BJ (cell line): ENCODE measurements at regions not wholly inside any gene's neighbourhood (a gene's known extent, or its start where the extent isn't known, plus 50 kb on each side); places are given as distances from the start of the nearest gene placed in this dataset.

Experiments
- CTCF ChIA-PET: fragments of 350-600 bp; formaldehyde crosslinking; extraction: SDS; loops from one replicate; lab custom pipeline; 2021; ENCODE audit warnings: antibody characterized with exemption, inconsistent platforms; lab: Yijun Ruan, JAX
- POLR2A ChIA-PET: fragments of 300-600 bp; sonication (Branson Sonifier 250); formaldehyde crosslinking; extraction: SDS; loops from one replicate; lab custom pipeline; 2021; ENCODE audit warnings: antibody characterized with exemption; lab: Charles Lee
- DNase-seq: peaks from one replicate; pipeline ENCODE4 v3.0.0-alpha.2; 2011; ENCODE audit warnings: low read depth
- H3K27me3 ChIP-seq: 2 replicates; pipeline ENCODE4 v1.6.0; 2011; ENCODE audit warnings: low read length; ENCODE audit not compliant: control insufficient read depth, insufficient read depth
- H3K36me3 ChIP-seq: 2 replicates; pipeline ENCODE4 v1.5.1; 2011; ENCODE audit warnings: low read length; ENCODE audit not compliant: control insufficient read depth, insufficient read depth
- H3K4me3 ChIP-seq: 2 replicates; pipeline ENCODE4 v1.5.1; 2011; ENCODE audit warnings: low read depth, mild to moderate bottlenecking, control low read depth, low read length
- TF ChIP-seq, protein P1 (sequence below): IDR thresholded peaks from 2 replicates; pipeline ENCODE4 v1.5.1; 2011; ENCODE audit warnings: low read depth, mild to moderate bottlenecking, control low read depth, inconsistent platforms, low read length, moderate library complexity; ENCODE audit not compliant: insufficient read depth

DNA sequence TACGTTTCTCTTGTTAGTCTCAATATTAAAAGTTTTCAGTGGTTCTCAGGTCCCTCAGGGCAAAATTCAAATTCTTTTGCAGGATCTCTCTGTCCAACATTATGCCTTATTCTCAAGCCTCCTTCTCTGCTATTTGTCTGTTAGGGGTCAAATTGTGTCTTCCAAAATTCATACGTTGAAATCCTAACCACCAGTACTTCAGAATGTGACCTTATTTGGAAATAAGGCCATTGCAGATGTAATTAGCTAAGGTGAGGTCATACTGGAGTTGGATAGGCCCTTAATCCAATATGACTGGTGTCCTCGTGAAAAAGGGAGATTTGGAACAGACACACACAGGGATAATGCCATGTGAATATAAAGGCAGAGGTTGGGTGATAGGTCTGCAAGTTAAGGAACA lies 64.1 kb upstream of the ADGRF1 start:
- POLR2A ChIA-PET: no interaction called here

DNA sequence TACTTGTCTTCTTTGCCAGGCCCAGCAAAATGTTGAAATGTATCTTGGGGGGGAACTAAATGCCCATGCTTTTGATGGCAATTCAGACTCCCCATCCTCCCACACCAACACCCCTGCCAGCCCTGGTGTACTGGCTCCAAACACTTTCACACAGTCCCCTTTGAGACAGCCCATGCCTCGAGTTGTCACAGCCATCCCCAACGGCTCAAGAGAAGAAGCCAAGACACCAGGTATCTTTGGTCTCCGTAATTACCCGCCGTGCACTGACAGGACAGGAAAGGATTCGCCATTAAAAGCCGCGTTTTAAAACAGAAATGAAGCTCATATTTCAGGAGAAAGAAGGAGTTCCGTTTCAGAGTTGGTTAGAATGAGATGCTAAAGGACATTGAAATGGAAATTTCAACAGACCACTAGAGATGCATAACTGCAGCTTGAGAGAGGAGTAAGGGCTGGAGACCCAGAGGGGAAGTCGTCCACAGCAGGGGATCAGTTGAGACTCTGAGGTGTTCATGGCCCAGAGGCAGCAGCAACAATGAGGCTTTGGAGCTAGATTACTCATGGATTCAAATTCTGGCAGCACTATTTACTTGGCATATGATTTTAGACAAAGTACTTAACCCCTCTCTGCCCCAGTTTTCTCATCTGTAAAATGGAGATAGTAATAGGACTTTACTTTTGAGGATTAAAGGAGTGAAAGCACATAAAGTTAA lies 63.5 kb upstream of the ADGRF1 start:
- ChIA-PET POLR2A (no interaction called here), CTCF (interaction anchor here (0.6 to 1.7 kb wide), 5 partner anchors 8 to 204 kb away, joined by 3 to 5 read pairs (median 4); partner anchors contain the start of gene TNFRSF21)
- TF ChIP-seq, protein P1, sequence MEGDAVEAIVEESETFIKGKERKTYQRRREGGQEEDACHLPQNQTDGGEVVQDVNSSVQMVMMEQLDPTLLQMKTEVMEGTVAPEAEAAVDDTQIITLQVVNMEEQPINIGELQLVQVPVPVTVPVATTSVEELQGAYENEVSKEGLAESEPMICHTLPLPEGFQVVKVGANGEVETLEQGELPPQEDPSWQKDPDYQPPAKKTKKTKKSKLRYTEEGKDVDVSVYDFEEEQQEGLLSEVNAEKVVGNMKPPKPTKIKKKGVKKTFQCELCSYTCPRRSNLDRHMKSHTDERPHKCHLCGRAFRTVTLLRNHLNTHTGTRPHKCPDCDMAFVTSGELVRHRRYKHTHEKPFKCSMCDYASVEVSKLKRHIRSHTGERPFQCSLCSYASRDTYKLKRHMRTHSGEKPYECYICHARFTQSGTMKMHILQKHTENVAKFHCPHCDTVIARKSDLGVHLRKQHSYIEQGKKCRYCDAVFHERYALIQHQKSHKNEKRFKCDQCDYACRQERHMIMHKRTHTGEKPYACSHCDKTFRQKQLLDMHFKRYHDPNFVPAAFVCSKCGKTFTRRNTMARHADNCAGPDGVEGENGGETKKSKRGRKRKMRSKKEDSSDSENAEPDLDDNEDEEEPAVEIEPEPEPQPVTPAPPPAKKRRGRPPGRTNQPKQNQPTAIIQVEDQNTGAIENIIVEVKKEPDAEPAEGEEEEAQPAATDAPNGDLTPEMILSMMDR: no peak
- Histone ChIP-seq H3K27me3 (no peaks in the 10 kb centered on the region; the same call in 1 of the 2 replicates), H3K4me3 (no peak overlapping the region), H3K36me3 (no peaks in the 10 kb centered on the region)
- DNase-seq: no peak

More for the DNA sequence above, 64.1 kb upstream of the ADGRF1 start:
- Histone ChIP-seq H3K4me3 (no peak overlapping the region), H3K36me3 (no peaks in the 10 kb centered on the region), H3K27me3 (no peaks in the 10 kb centered on the region; the same call in 1 of the 2 replicates)
- TF ChIP-seq, protein P1: no peak
- no peak for DNase-seq
- CTCF ChIA-PET: interaction anchor here (0.6 to 1.7 kb wide), 4 partner anchors 9 to 203 kb away, joined by 3 to 5 read pairs (median 4); partner anchors contain the start of gene TNFRSF21

DNA sequence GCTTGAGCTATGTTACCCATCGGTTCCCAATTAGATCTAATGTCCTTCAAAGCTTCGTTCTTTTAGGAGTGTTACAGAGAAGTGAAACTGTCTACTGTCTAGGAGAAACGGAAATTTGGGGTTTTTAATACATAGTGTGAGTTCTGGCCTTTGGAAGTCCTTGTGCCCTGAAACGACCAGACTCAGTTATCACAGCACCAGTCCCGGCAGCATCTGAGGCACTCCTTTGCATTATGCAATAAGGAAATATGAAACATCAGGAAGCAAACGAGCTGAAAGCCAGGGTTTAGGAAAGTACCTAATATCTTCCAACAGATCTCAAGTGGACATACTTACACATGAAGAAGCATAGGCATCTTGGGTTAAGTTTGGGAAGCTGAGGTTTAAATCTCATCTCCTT lies 61.8 kb upstream of the ADGRF1 start:
- Histone ChIP-seq H3K27me3 (no peaks in the 10 kb centered on the region; the same call in 1 of the 2 replicates), H3K36me3 (no peaks in the 10 kb centered on the region), H3K4me3 (no peak overlapping the region)
- ChIA-PET POLR2A (no interaction called here), CTCF (interaction anchor here (1.5 kb wide), 1 partner anchor 8 kb away, joined by 5 read pairs; no protein-coding TSS in a partner anchor)
- TF ChIP-seq, protein P1: no peak
- no peak for DNase-seq

DNA sequence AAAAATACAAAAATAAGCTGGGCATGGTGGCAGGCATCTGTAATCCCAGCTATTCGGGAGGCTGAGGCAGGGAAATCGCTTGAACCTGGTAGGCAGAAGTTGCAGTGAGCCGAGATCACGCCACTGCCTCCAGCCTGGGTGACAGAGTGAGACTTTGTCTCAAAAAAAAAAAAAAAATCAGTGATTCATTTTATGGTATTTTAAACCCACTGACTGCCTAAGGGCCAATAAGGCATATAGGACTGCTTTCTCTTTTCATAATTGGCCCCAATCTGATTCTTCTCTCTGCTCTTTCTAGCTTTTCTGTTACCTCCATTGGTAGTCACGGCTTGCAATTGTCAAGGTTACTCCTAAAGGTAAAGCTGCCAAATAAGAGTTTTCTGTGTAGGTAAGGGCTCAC lies 60.2 kb upstream of the ADGRF1 start:
- TF ChIP-seq, protein P1: no peak
- Histone ChIP-seq H3K27me3 (no peaks in the 10 kb centered on the region), H3K4me3 (no peak overlapping the region), H3K36me3 (no peaks in the 10 kb centered on the region)
- no peak for DNase-seq
- ChIA-PET POLR2A (no interaction called here), CTCF (interaction anchor here (1.7 kb wide), 1 partner anchor 204 kb away, joined by 5 read pairs; no protein-coding TSS in a partner anchor)

DNA sequence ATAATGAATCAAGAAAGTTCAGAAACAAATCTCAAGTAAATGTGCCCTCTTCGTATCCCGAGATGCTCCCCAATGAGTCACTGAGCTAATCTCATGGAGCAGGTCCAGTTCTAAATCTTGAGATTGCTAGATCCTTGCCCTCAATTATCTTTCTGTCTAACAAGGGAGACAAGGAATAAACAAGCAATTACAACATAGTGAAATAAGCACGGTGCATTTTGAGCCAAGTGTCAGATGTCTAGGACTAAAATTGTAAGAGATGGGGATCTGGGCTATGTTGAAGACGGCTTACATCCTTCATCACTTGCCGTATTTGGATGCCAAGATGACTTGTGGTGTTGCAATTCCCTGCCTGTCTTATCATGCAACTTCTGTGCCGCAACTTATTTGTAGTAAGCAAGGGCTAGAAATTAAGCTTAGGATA lies 56.5 kb upstream of the ADGRF1 start:
- POLR2A ChIA-PET: no interaction called here
- no peak overlapping the region for H3K4me3 ChIP-seq
- no peaks in the 10 kb centered on the region for H3K36me3 ChIP-seq
- DNase-seq: no peak
- TF ChIP-seq, protein P1: no peak
- CTCF ChIA-PET: interaction anchor here (1.0 to 11.7 kb wide), 8 partner anchors 15 to 249 kb away, joined by 3 to 175 read pairs (median 6); partner anchors contain the start of gene TNFRSF21
- H3K27me3 ChIP-seq: no peaks in the 10 kb centered on the region
